ENCODE measurements at regions not wholly inside any gene's neighbourhood (a gene's known extent, or its start where the extent isn't known, plus 50 kb on each side); places are given as distances from the start of the nearest gene placed in this dataset.

DNA sequence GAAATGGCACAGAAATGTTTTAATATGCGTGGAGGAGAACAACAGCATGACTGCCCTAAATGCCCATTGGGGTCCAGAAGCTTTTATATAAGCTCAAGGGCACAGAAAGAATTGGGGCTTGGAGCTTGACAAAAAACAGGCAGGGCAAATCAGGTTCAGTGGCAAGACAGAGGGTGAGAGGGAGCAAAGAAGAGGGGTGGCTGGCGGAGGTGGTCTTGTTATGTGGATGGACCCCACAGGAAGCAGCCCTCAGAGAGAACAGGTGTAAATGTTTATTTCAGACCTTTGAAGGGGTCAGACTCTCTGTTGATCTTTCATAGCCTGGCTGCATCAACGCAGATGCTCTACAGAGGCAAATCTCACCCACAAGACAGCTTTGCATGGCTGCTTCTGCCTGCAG is 213.1 kb upstream of the B3GAT1 start:
- DNase-seq = no peak
- H3K27me3 ChIP-seq = no peaks in the 10 kb centered on the region
- no peak overlapping the region for H3K27ac ChIP-seq
- intact Hi-C loops (cut with DNase I; ENCODE audit: low total_unique reads) = no loop called here
- H3K9me3 ChIP-seq = no peaks in the 10 kb centered on the region
- no peak overlapping the region for H3K4me3 ChIP-seq
- no peaks in the 10 kb centered on the region for H3K36me3 ChIP-seq
- no peaks in the 10 kb centered on the region for H3K4me1 ChIP-seq
- TF ChIP-seq POLR2A (IDR thresholded peaks at IDR 0.05) = no peak
- TF ChIP-seq, protein P1, sequence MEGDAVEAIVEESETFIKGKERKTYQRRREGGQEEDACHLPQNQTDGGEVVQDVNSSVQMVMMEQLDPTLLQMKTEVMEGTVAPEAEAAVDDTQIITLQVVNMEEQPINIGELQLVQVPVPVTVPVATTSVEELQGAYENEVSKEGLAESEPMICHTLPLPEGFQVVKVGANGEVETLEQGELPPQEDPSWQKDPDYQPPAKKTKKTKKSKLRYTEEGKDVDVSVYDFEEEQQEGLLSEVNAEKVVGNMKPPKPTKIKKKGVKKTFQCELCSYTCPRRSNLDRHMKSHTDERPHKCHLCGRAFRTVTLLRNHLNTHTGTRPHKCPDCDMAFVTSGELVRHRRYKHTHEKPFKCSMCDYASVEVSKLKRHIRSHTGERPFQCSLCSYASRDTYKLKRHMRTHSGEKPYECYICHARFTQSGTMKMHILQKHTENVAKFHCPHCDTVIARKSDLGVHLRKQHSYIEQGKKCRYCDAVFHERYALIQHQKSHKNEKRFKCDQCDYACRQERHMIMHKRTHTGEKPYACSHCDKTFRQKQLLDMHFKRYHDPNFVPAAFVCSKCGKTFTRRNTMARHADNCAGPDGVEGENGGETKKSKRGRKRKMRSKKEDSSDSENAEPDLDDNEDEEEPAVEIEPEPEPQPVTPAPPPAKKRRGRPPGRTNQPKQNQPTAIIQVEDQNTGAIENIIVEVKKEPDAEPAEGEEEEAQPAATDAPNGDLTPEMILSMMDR (IDR thresholded peaks at IDR 0.05) = no peak

DNA sequence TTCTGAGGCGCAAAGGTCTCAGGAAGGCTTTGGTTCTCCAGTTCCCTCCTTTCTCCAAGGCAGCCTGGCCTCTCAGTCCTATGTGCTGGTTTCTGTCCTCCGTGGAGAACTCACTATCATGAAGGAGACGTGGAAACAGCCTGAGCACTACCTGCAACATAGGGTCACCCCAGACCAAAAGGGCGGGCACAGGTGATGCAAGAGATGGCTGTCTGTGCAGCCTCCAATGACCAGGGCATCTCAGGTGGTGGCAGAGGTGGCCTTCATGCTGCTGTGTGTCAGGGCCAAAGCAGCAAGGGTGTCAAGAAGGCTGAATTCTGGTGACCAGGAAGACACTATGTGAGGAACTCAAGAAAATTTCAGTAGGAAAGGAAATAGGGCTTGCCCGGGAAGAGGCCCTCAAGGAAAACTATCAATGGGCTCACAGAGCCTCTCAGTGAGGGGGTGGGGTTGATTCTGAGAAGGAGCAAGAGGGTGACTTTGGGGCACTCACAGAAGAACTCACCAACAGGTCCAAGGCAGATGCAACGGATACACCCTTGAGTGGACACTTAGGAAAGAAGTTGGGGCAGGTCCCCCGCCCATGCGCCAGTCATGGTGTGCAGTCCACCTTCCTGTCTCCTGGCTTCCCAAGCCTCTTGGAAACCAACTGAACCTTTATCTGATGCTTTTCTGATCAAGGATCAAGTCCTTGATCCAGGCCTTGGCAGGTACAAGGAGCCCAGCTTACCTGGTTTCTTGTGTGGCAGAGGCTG is 212.3 kb upstream of the B3GAT1 start:
- no peak for DNase-seq

DNA sequence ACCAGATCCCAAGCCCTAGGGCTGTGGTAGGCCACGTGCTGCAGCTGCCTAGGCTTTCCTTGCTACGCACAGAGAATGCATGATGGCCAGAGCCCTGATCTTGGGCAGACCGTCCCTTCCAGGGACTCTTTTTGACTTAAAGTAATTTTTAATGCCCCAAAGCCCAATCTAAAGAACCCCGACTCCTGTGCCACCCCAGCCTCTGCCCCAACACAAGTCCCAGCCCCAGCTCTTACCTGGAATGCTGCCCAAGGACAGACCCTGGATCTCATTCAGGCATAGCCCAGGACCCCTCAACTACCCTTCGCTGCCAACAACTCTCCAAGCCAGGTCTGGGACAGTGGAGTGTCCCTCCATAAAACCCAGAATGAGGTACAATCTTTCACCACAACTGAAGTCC is 211.7 kb upstream of the B3GAT1 start:
- H3K4me1 ChIP-seq = no peaks in the 10 kb centered on the region
- intact Hi-C loops (cut with DNase I; ENCODE audit: low total_unique reads) = no loop called here
- H3K36me3 ChIP-seq = no peaks in the 10 kb centered on the region
- TF ChIP-seq POLR2A (IDR thresholded peaks at IDR 0.05) = no peak
- TF ChIP-seq, protein P1 (IDR thresholded peaks at IDR 0.05) = no peak
- H3K27me3 ChIP-seq = no peaks in the 10 kb centered on the region
- H3K9me3 ChIP-seq = no peaks in the 10 kb centered on the region
- no peak for DNase-seq
- H3K4me3 ChIP-seq = no peak overlapping the region
- H3K27ac ChIP-seq = no peak overlapping the region

More for the DNA sequence above, 212.3 kb upstream of the B3GAT1 start:
- Histone ChIP-seq H3K27me3 (no peaks in the 10 kb centered on the region), H3K9me3 (no peaks in the 10 kb centered on the region), H3K4me1 (no peaks in the 10 kb centered on the region), H3K36me3 (no peaks in the 10 kb centered on the region), H3K4me3 (no peak overlapping the region), H3K27ac (no peak overlapping the region)
- intact Hi-C loops (cut with DNase I; ENCODE audit: low total_unique reads) = no loop called here
- TF ChIP-seq POLR2A (IDR thresholded peaks at IDR 0.05) = no peak
- TF ChIP-seq, protein P1 (IDR thresholded peaks at IDR 0.05) = no peak

DNA sequence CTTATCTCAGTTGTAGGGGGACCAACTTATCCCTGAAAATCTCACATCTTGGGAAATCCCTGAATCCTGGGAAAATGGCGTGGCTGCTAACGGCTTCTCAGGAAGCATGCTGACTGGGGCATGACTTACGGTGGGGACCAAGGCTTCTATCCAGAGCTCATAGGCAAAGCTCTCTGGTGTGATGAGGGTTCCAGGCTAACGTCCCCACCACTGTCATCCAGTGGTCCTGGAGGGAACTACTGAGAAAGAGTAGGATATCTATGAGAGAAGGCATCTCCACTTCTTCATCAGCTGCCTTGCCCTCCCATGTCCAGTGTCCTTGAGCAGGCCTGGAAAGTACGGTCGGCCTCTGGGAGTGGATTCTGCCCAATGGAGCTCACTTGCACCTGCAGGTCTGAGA is 210.4 kb upstream of the B3GAT1 start:
- no peaks in the 10 kb centered on the region for H3K27me3 ChIP-seq
- H3K36me3 ChIP-seq = no peaks in the 10 kb centered on the region
- H3K27ac ChIP-seq = no peak overlapping the region
- H3K4me3 ChIP-seq = no peak overlapping the region
- H3K9me3 ChIP-seq = no peaks in the 10 kb centered on the region
- no peak for TF ChIP-seq POLR2A (IDR thresholded peaks at IDR 0.05)
- TF ChIP-seq, protein P1 (IDR thresholded peaks at IDR 0.05) = no peak
- no peaks in the 10 kb centered on the region for H3K4me1 ChIP-seq
- DNase-seq = no peak
- intact Hi-C loops (cut with DNase I; ENCODE audit: low total_unique reads) = no loop called here

DNA sequence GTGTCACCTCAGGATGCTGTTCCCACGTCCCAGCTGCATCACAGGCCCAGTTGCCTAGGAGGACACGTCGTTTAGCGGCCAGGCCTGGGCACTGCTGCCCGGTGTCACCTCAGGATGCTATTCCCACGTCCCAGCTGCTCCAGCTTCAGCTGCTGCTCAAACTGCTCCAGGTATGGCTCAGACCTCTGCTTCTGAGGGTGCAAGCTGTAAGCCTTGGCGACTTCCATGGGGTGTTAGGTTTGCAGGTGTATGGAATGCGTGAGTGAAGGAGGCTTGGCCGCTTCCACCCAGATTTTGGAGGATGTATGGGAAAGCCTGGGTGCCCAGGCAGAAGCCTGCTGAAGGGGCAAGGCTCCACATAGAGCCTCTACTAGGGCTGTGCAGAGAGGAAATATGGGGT is 205.3 kb upstream of the B3GAT1 start:
- no peak overlapping the region for H3K4me3 ChIP-seq
- TF ChIP-seq, protein P1 (IDR thresholded peaks at IDR 0.05) = no peak
- TF ChIP-seq POLR2A (IDR thresholded peaks at IDR 0.05) = no peak
- H3K36me3 ChIP-seq = no peaks in the 10 kb centered on the region
- no peaks in the 10 kb centered on the region for H3K9me3 ChIP-seq
- no peaks in the 10 kb centered on the region for H3K27me3 ChIP-seq
- no peak overlapping the region for H3K27ac ChIP-seq
- intact Hi-C loops (cut with DNase I; ENCODE audit: low total_unique reads) = no loop called here
- H3K4me1 ChIP-seq = no peaks in the 10 kb centered on the region
- DNase-seq = no peak

All from uterus (tissue), 3 donors.